ENCODE measurements at regions not wholly inside any gene's neighbourhood (a gene's known extent, or its start where the extent isn't known, plus 50 kb on each side); places are given as distances from the start of the nearest gene placed in this dataset.

- no peak overlapping the region for H3K27ac ChIP-seq (ENCODE audit: low read depth in 2 of 2, low read length in 1 of 2)
- no peaks in the 10 kb centered on the region for H3K27me3 ChIP-seq (ENCODE audit: control insufficient read depth in 1 of 2, insufficient read depth in 2 of 2, low read length in 2 of 2)
- no peaks in the 10 kb centered on the region for H3K36me3 ChIP-seq (ENCODE audit: control insufficient read depth in 2 of 2, insufficient read depth in 2 of 2, low read length in 1 of 2)
- no peak overlapping the region for H3K4me3 ChIP-seq (ENCODE audit: low read depth in 1 of 2, low read length in 2 of 2)
- H3K4me1 ChIP-seq (ENCODE audit: control insufficient read depth in 2 of 2, insufficient read depth in 2 of 2, low read length in 1 of 2): no peaks in the 10 kb centered on the region
- no peaks in the 10 kb centered on the region for H3K9me3 ChIP-seq (ENCODE audit: control insufficient read depth in 2 of 2, insufficient read depth in 1 of 2, low read depth in 1 of 2, low read length in 1 of 2)
- 53 to 55% methylated on average over 9 of the region's 9 CpGs for WGBS, 2 donors
Measured at GRCh38 chr10:120996456-120997034, 145.4 kb downstream of the WDR11 start.

GRCh38 chr10:120997313-120997712 is 146.2 kb downstream of the WDR11 start:
- WGBS, 2 donors: 50 to 60% methylated on average over 1 of the region's 1 CpG
- Histone ChIP-seq H3K9me3 (ENCODE audit: control insufficient read depth in 2 of 2, insufficient read depth in 1 of 2, low read depth in 1 of 2, low read length in 1 of 2) (no peaks in the 10 kb centered on the region), H3K27me3 (ENCODE audit: control insufficient read depth in 1 of 2, insufficient read depth in 2 of 2, low read length in 2 of 2) (no peaks in the 10 kb centered on the region), H3K4me3 (ENCODE audit: low read depth in 1 of 2, low read length in 2 of 2) (no peak overlapping the region), H3K4me1 (ENCODE audit: control insufficient read depth in 2 of 2, insufficient read depth in 2 of 2, low read length in 1 of 2) (no peaks in the 10 kb centered on the region), H3K27ac (ENCODE audit: low read depth in 2 of 2, low read length in 1 of 2) (no peak overlapping the region), H3K36me3 (ENCODE audit: control insufficient read depth in 2 of 2, insufficient read depth in 2 of 2, low read length in 1 of 2) (no peaks in the 10 kb centered on the region)

GRCh38 chr10:120997756-120998155 is 146.6 kb downstream of the WDR11 start:
- Histone ChIP-seq H3K27me3 (ENCODE audit: control insufficient read depth in 1 of 2, insufficient read depth in 2 of 2, low read length in 2 of 2) (no peaks in the 10 kb centered on the region), H3K4me1 (ENCODE audit: control insufficient read depth in 2 of 2, insufficient read depth in 2 of 2, low read length in 1 of 2) (no peaks in the 10 kb centered on the region), H3K27ac (ENCODE audit: low read depth in 2 of 2, low read length in 1 of 2) (no peak overlapping the region), H3K36me3 (ENCODE audit: control insufficient read depth in 2 of 2, insufficient read depth in 2 of 2, low read length in 1 of 2) (no peaks in the 10 kb centered on the region), H3K9me3 (ENCODE audit: control insufficient read depth in 2 of 2, insufficient read depth in 1 of 2, low read depth in 1 of 2, low read length in 1 of 2) (no peaks in the 10 kb centered on the region), H3K4me3 (ENCODE audit: low read depth in 1 of 2, low read length in 2 of 2) (no peak overlapping the region)
- 69% methylated on average over 3 of the region's 3 CpGs for WGBS, 2 donors

- WGBS, 2 donors: 73 to 74% methylated on average over 5 of the region's 5 CpGs
- Histone ChIP-seq H3K4me3 (ENCODE audit: low read depth in 1 of 2, low read length in 2 of 2) (no peak overlapping the region), H3K27ac (ENCODE audit: low read depth in 2 of 2, low read length in 1 of 2) (no peak overlapping the region)
Measured at GRCh38 chr10:120998251-120998650, 147.1 kb downstream of the WDR11 start.

GRCh38 chr10:120998782-120999285 is 147.7 kb downstream of the WDR11 start:
- no peaks in the 10 kb centered on the region for H3K36me3 ChIP-seq (ENCODE audit: control insufficient read depth in 2 of 2, insufficient read depth in 2 of 2, low read length in 1 of 2)
- no peak overlapping the region for H3K4me3 ChIP-seq (ENCODE audit: low read depth in 1 of 2, low read length in 2 of 2)
- WGBS, 2 donors: 87 to 88% methylated on average over 6 of the region's 6 CpGs
- H3K27ac ChIP-seq (ENCODE audit: low read depth in 2 of 2, low read length in 1 of 2): no peak overlapping the region
- no peaks in the 10 kb centered on the region for H3K27me3 ChIP-seq (ENCODE audit: control insufficient read depth in 1 of 2, insufficient read depth in 2 of 2, low read length in 2 of 2)
- no peaks in the 10 kb centered on the region for H3K4me1 ChIP-seq (ENCODE audit: control insufficient read depth in 2 of 2, insufficient read depth in 2 of 2, low read length in 1 of 2)
- H3K9me3 ChIP-seq (ENCODE audit: control insufficient read depth in 2 of 2, insufficient read depth in 1 of 2, low read depth in 1 of 2, low read length in 1 of 2): no peaks in the 10 kb centered on the region

More at GRCh38 chr10:120998251-120998650, 147.1 kb downstream of the WDR11 start:
- Histone ChIP-seq H3K9me3 (ENCODE audit: control insufficient read depth in 2 of 2, insufficient read depth in 1 of 2, low read depth in 1 of 2, low read length in 1 of 2) (no peaks in the 10 kb centered on the region), H3K36me3 (ENCODE audit: control insufficient read depth in 2 of 2, insufficient read depth in 2 of 2, low read length in 1 of 2) (no peaks in the 10 kb centered on the region), H3K4me1 (ENCODE audit: control insufficient read depth in 2 of 2, insufficient read depth in 2 of 2, low read length in 1 of 2) (no peaks in the 10 kb centered on the region), H3K27me3 (ENCODE audit: control insufficient read depth in 1 of 2, insufficient read depth in 2 of 2, low read length in 2 of 2) (no peaks in the 10 kb centered on the region)

- no peak overlapping the region for H3K4me3 ChIP-seq (ENCODE audit: low read depth in 1 of 2, low read length in 2 of 2)
- 90 to 91% methylated on average over 6 of the region's 6 CpGs for WGBS, 2 donors
- H3K27ac ChIP-seq (ENCODE audit: low read depth in 2 of 2, low read length in 1 of 2): no peak overlapping the region
- H3K9me3 ChIP-seq (ENCODE audit: control insufficient read depth in 2 of 2, insufficient read depth in 1 of 2, low read depth in 1 of 2, low read length in 1 of 2): no peaks in the 10 kb centered on the region
- no peaks in the 10 kb centered on the region for H3K4me1 ChIP-seq (ENCODE audit: control insufficient read depth in 2 of 2, insufficient read depth in 2 of 2, low read length in 1 of 2)
- H3K36me3 ChIP-seq (ENCODE audit: control insufficient read depth in 2 of 2, insufficient read depth in 2 of 2, low read length in 1 of 2): no peaks in the 10 kb centered on the region
- no peaks in the 10 kb centered on the region for H3K27me3 ChIP-seq (ENCODE audit: control insufficient read depth in 1 of 2, insufficient read depth in 2 of 2, low read length in 2 of 2)
Measured at GRCh38 chr10:120999868-121000267, 148.7 kb downstream of the WDR11 start.

- Histone ChIP-seq H3K27ac (ENCODE audit: low read depth in 2 of 2, low read length in 1 of 2) (no peak overlapping the region), H3K36me3 (ENCODE audit: control insufficient read depth in 2 of 2, insufficient read depth in 2 of 2, low read length in 1 of 2) (no peaks in the 10 kb centered on the region), H3K4me3 (ENCODE audit: low read depth in 1 of 2, low read length in 2 of 2) (no peak overlapping the region), H3K4me1 (ENCODE audit: control insufficient read depth in 2 of 2, insufficient read depth in 2 of 2, low read length in 1 of 2) (no peaks in the 10 kb centered on the region), H3K27me3 (ENCODE audit: control insufficient read depth in 1 of 2, insufficient read depth in 2 of 2, low read length in 2 of 2) (no peaks in the 10 kb centered on the region), H3K9me3 (ENCODE audit: control insufficient read depth in 2 of 2, insufficient read depth in 1 of 2, low read depth in 1 of 2, low read length in 1 of 2) (peaks cover 0 to 5% of the 10 kb centered on the region in 2 donors)
- 41 to 46% methylated on average over 6 of the region's 6 CpGs for WGBS, 2 donors
Measured at GRCh38 chr10:121002586-121003205, 151.5 kb downstream of the WDR11 start.

- no peak overlapping the region for H3K27ac ChIP-seq (ENCODE audit: low read depth in 2 of 2, low read length in 1 of 2)
- no peaks in the 10 kb centered on the region for H3K4me1 ChIP-seq (ENCODE audit: control insufficient read depth in 2 of 2, insufficient read depth in 2 of 2, low read length in 1 of 2)
- H3K27me3 ChIP-seq (ENCODE audit: control insufficient read depth in 1 of 2, insufficient read depth in 2 of 2, low read length in 2 of 2): no peaks in the 10 kb centered on the region
- H3K4me3 ChIP-seq (ENCODE audit: low read depth in 1 of 2, low read length in 2 of 2): no peak overlapping the region
- 88% methylated on average over 5 of the region's 5 CpGs for WGBS, 2 donors
- H3K9me3 ChIP-seq (ENCODE audit: control insufficient read depth in 2 of 2, insufficient read depth in 1 of 2, low read depth in 1 of 2, low read length in 1 of 2): peaks cover 0 to 5% of the 10 kb centered on the region in 2 donors
- no peaks in the 10 kb centered on the region for H3K36me3 ChIP-seq (ENCODE audit: control insufficient read depth in 2 of 2, insufficient read depth in 2 of 2, low read length in 1 of 2)
Measured at GRCh38 chr10:121005948-121006587, 154.9 kb downstream of the WDR11 start.

GRCh38 chr10:121007264-121007663 is 156.1 kb downstream of the WDR11 start:
- Histone ChIP-seq H3K4me1 (ENCODE audit: control insufficient read depth in 2 of 2, insufficient read depth in 2 of 2, low read length in 1 of 2) (no peaks in the 10 kb centered on the region), H3K27ac (ENCODE audit: low read depth in 2 of 2, low read length in 1 of 2) (no peak overlapping the region), H3K36me3 (ENCODE audit: control insufficient read depth in 2 of 2, insufficient read depth in 2 of 2, low read length in 1 of 2) (no peaks in the 10 kb centered on the region), H3K9me3 (ENCODE audit: control insufficient read depth in 2 of 2, insufficient read depth in 1 of 2, low read depth in 1 of 2, low read length in 1 of 2) (peaks cover 0 to 5% of the 10 kb centered on the region in 2 donors), H3K4me3 (ENCODE audit: low read depth in 1 of 2, low read length in 2 of 2) (no peak overlapping the region), H3K27me3 (ENCODE audit: control insufficient read depth in 1 of 2, insufficient read depth in 2 of 2, low read length in 2 of 2) (no peaks in the 10 kb centered on the region)
- 70 to 79% methylated on average over 2 of the region's 2 CpGs for WGBS, 2 donors

Data from esophagus (tissue), 2 donors.